ENCODE measurements at regions not wholly inside any gene's neighbourhood (a gene's known extent, or its start where the extent isn't known, plus 50 kb on each side); places are given as distances from the start of the nearest gene placed in this dataset.

- DNase-seq (ENCODE audit: low read depth), result no peak
- no peak overlapping the region for H3K4me3 ChIP-seq (ENCODE audit: low read depth, low read length)
- no peak for TF ChIP-seq CTCF (IDR thresholded peaks at IDR 0.05; ENCODE audit: insufficient read depth, low read depth, low read length, missing control alignments)
Observed at GRCh38 chr7:52936750-52937149, 98.7 kb upstream of the POM121L12 start.

GRCh38 chr7:52928591-52928990, 106.8 kb upstream of the POM121L12 start:
- TF ChIP-seq CTCF (IDR thresholded peaks at IDR 0.05; ENCODE audit: insufficient read depth, low read depth, low read length, missing control alignments), result no peak
- no peak for DNase-seq (ENCODE audit: low read depth)
- no peak overlapping the region for H3K4me3 ChIP-seq (ENCODE audit: low read depth, low read length)

- H3K4me3 ChIP-seq (ENCODE audit: low read depth, low read length), result no peak overlapping the region
- DNase-seq (ENCODE audit: low read depth), result no peak
- no peak for TF ChIP-seq CTCF (IDR thresholded peaks at IDR 0.05; ENCODE audit: insufficient read depth, low read depth, low read length, missing control alignments)
Observed at GRCh38 chr7:52925332-52925731, 110.1 kb upstream of the POM121L12 start.

- DNase-seq (ENCODE audit: low read depth), result no peak
- no peak overlapping the region for H3K4me3 ChIP-seq (ENCODE audit: low read depth, low read length)
- no peak for TF ChIP-seq CTCF (IDR thresholded peaks at IDR 0.05; ENCODE audit: insufficient read depth, low read depth, low read length, missing control alignments)
Observed at GRCh38 chr7:52920977-52921376, 114.5 kb upstream of the POM121L12 start.

GRCh38 chr7:52917982-52918578, 117.4 kb upstream of the POM121L12 start:
- no peak overlapping the region for H3K4me3 ChIP-seq (ENCODE audit: low read depth, low read length)
- DNase-seq (ENCODE audit: low read depth), result no peak
- peak; percentile 6 for TF ChIP-seq CTCF (IDR thresholded peaks at IDR 0.05; ENCODE audit: insufficient read depth, low read depth, low read length, missing control alignments)

- H3K4me3 ChIP-seq (ENCODE audit: low read depth, low read length), result no peak overlapping the region
- TF ChIP-seq CTCF (IDR thresholded peaks at IDR 0.05; ENCODE audit: insufficient read depth, low read depth, low read length, missing control alignments), result no peak
Observed at GRCh38 chr7:52911795-52912194, 123.6 kb upstream of the POM121L12 start.

GRCh38 chr7:52911326-52911725, 124.1 kb upstream of the POM121L12 start:
- no peak overlapping the region for H3K4me3 ChIP-seq (ENCODE audit: low read depth, low read length)
- TF ChIP-seq CTCF (IDR thresholded peaks at IDR 0.05; ENCODE audit: insufficient read depth, low read depth, low read length, missing control alignments), result no peak
- no peak for DNase-seq (ENCODE audit: low read depth)

More at GRCh38 chr7:52911795-52912194, 123.6 kb upstream of the POM121L12 start:
- DNase-seq (ENCODE audit: low read depth), result no peak

Data from GM12865 (cell line).